Neural progenitor cell (in vitro differentiated cells): ENCODE measurements at regions not wholly inside any gene's neighbourhood (a gene's known extent, or its start where the extent isn't known, plus 50 kb on each side); places are given as distances from the start of the nearest gene placed in this dataset.

ENCODE experiments used
- DNase-seq: peaks from one replicate; pipeline ENCODE4 v3.0.0-alpha.2; 2016; ENCODE audit warnings: low spot score
- H2AFZ ChIP-seq: fragments of 200-600 bp; sonication (generic); replicated peaks from 2 replicates; pipeline ENCODE4 v1.6.1; 2016; ENCODE audit warnings: antibody characterized with exemption
- H3F3A ChIP-seq: fragments of 200-600 bp; sonication (generic); 2 replicates; pipeline ENCODE4 v1.6.1; 2016; ENCODE audit warnings: antibody characterized with exemption, low read depth
- H3K27ac ChIP-seq: fragments of 200-600 bp; sonication (generic); 2 replicates; pipeline ENCODE4 v1.5.1; 2016; ENCODE audit warnings: mild to moderate bottlenecking
- H3K27me3 ChIP-seq: fragments of 200-600 bp; sonication (generic); 2 replicates; pipeline ENCODE4 v1.6.1; 2016; ENCODE audit warnings: mild to moderate bottlenecking, moderate library complexity
- H3K36me3 ChIP-seq: fragments of 200-600 bp; sonication (generic); 2 replicates; pipeline ENCODE4 v1.5.1; 2016
- H3K4me1 ChIP-seq: fragments of 200-600 bp; sonication (generic); 2 replicates; pipeline ENCODE4 v1.6.1; 2016; ENCODE audit warnings: mixed run types
- H3K4me2 ChIP-seq: fragments of 200-600 bp; sonication (generic); 2 replicates; pipeline ENCODE4 v1.6.1; 2016
- H3K4me3 ChIP-seq: fragments of 200-600 bp; sonication (generic); 2 replicates; pipeline ENCODE4 v1.5.1; 2016
- H3K79me2 ChIP-seq: fragments of 200-600 bp; sonication (generic); 2 replicates; pipeline ENCODE4 v1.6.1; 2016; ENCODE audit warnings: low read depth
- H3K9ac ChIP-seq: fragments of 200-600 bp; sonication (generic); 2 replicates; pipeline ENCODE4 v1.6.1; 2016
- H3K9me3 ChIP-seq: fragments of 200-600 bp; sonication (generic); 2 replicates; pipeline ENCODE4 v1.5.1; 2016; ENCODE audit warnings: low read depth
- H4K20me1 ChIP-seq: fragments of 200-600 bp; sonication (generic); 2 replicates; pipeline ENCODE4 v1.6.1; 2016; ENCODE audit warnings: low read depth
- H3K27ac Mint-ChIP-seq: 3 replicates; pipeline ENCODE4 v1.8.0; 2021; ENCODE audit warnings: mixed read lengths
- H3K27me3 Mint-ChIP-seq: 2 replicates; pipeline ENCODE4 v1.8.0; 2022; ENCODE audit warnings: low read depth, mild to moderate bottlenecking, inconsistent platforms, moderate library complexity, mixed read lengths; ENCODE audit not compliant: insufficient read depth
- H3K36me3 Mint-ChIP-seq: 3 replicates; pipeline ENCODE4 v1.8.0; 2021; ENCODE audit warnings: mixed read lengths
- H3K4me1 Mint-ChIP-seq: 3 replicates; pipeline ENCODE4 v1.8.0; 2021; ENCODE audit warnings: mixed read lengths
- H3K4me3 Mint-ChIP-seq: 3 replicates; pipeline ENCODE4 v1.8.0; 2021; ENCODE audit warnings: mild to moderate bottlenecking, moderate library complexity, mixed read lengths
- H3K9me3 Mint-ChIP-seq: 3 replicates; pipeline ENCODE4 v1.8.0; 2020; ENCODE audit warnings: mixed read lengths
- CTCF ChIP-seq: fragments of 200-600 bp; sonication (generic); IDR thresholded peaks from 2 replicates; pipeline ENCODE4 v1.5.1; 2017; ENCODE audit warnings: antibody characterized with exemption, mild to moderate bottlenecking
- EZH2 ChIP-seq: fragments of 200-600 bp; sonication (generic); IDR thresholded peaks from 2 replicates; pipeline ENCODE4 v1.6.1; 2017; ENCODE audit warnings: antibody characterized with exemption, mild to moderate bottlenecking, moderate library complexity
- EZH2phosphoT487 ChIP-seq: fragments of 200-600 bp; sonication (generic); IDR thresholded peaks from 2 replicates; pipeline ENCODE4 v1.6.1; 2017; ENCODE audit warnings: antibody characterized with exemption

GRCh38 chr2:19051203-19051831 is 307.1 kb downstream of the OSR1 start:
- no peaks in the 10 kb centered on the region for H3F3A ChIP-seq
- no peak overlapping the region for H3K9ac ChIP-seq
- Mint-ChIP-seq H3K4me3 (no peak overlapping the region), H3K4me1 (no peaks in the 10 kb centered on the region), H3K9me3 (no peaks in the 10 kb centered on the region), H3K27ac (no peak overlapping the region), H3K36me3 (no peaks in the 10 kb centered on the region), H3K27me3 (peaks cover 2% of the 10 kb centered on the region)
- no peaks in the 10 kb centered on the region for H3K27me3 ChIP-seq
- DNase-seq: no peak
- H4K20me1 ChIP-seq: no peaks in the 10 kb centered on the region
- no peak overlapping the region for H3K4me3 ChIP-seq
- no peaks in the 10 kb centered on the region for H3K9me3 ChIP-seq
- no peak overlapping the region for H3K27ac ChIP-seq
- H3K79me2 ChIP-seq: no peaks in the 10 kb centered on the region
- H2AFZ ChIP-seq: no peak overlapping the region
- H3K36me3 ChIP-seq: no peaks in the 10 kb centered on the region
- TF ChIP-seq CTCF: no peak
- no peak for TF ChIP-seq EZH2
- TF ChIP-seq EZH2phosphoT487: no peak
- no peak overlapping the region for H3K4me2 ChIP-seq
- no peaks in the 10 kb centered on the region for H3K4me1 ChIP-seq

- Mint-ChIP-seq H3K4me3 (no peak overlapping the region), H3K9me3 (no peaks in the 10 kb centered on the region), H3K36me3 (no peaks in the 10 kb centered on the region), H3K27me3 (peaks cover 2% of the 10 kb centered on the region), H3K27ac (peak overlapping the region; percentile 2), H3K4me1 (no peaks in the 10 kb centered on the region)
- Histone ChIP-seq H3K9ac (no peak overlapping the region), H3K4me2 (no peak overlapping the region), H3K27me3 (no peaks in the 10 kb centered on the region), H3K27ac (no peak overlapping the region), H3K79me2 (no peaks in the 10 kb centered on the region), H3K4me3 (no peak overlapping the region), H3K36me3 (no peaks in the 10 kb centered on the region), H3F3A (no peaks in the 10 kb centered on the region), H3K4me1 (no peaks in the 10 kb centered on the region), H3K9me3 (no peaks in the 10 kb centered on the region), H4K20me1 (no peaks in the 10 kb centered on the region), H2AFZ (no peak overlapping the region)
- TF ChIP-seq EZH2phosphoT487 (no peak), CTCF (no peak), EZH2 (no peak)
- no peak for DNase-seq
Observed at GRCh38 chr2:19050354-19050753, 308.1 kb downstream of the OSR1 start.

GRCh38 chr2:19048593-19049266 is 309.7 kb downstream of the OSR1 start:
- peaks cover 2% of the 10 kb centered on the region for H3K27me3 Mint-ChIP-seq
- no peak overlapping the region for H3K27ac Mint-ChIP-seq
- no peak overlapping the region for H3K4me3 Mint-ChIP-seq
- TF ChIP-seq EZH2phosphoT487 (no peak), CTCF (no peak), EZH2 (no peak)
- Histone ChIP-seq H3K4me1 (no peaks in the 10 kb centered on the region), H3K4me2 (no peak overlapping the region), H3K36me3 (no peaks in the 10 kb centered on the region), H3K9ac (no peak overlapping the region), H3F3A (no peaks in the 10 kb centered on the region), H2AFZ (no peak overlapping the region), H4K20me1 (no peaks in the 10 kb centered on the region), H3K79me2 (no peaks in the 10 kb centered on the region), H3K27me3 (no peaks in the 10 kb centered on the region), H3K4me3 (no peak overlapping the region), H3K9me3 (no peaks in the 10 kb centered on the region), H3K27ac (no peak overlapping the region)
- H3K9me3 Mint-ChIP-seq: no peaks in the 10 kb centered on the region
- no peak for DNase-seq
- no peaks in the 10 kb centered on the region for H3K36me3 Mint-ChIP-seq
- H3K4me1 Mint-ChIP-seq: no peaks in the 10 kb centered on the region
